GM21737 (cell line): ENCODE measurements at regions not wholly inside any gene's neighbourhood (a gene's known extent, or its start where the extent isn't known, plus 50 kb on each side); places are given as distances from the start of the nearest gene placed in this dataset.

Experiments used
- ATAC-seq: cut with Tn5 transposase; IDR thresholded peaks from one replicate; pipeline ENCODE4 v1.9.1; 2021; ENCODE audit warnings: mild to moderate bottlenecking, moderate library complexity; ENCODE audit not compliant: unreplicated experiment

DNA sequence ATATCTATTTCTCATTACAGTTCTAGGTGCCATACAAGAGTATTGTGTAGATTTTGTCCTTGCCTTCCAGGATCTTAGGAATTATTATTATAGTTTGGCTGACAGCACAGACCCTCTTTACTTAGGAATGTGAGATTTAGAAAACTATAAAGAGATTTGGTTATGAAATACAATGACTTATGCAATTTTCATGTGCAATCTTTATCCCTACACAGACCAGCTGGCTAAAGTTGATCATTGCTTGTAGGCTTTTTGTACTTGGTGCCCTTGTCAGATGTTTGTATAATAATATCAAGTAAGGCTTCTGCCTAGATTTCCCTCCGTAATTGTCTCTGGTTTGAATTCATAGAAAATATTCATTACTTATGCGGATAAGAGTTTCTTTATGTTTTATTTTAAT, 174.5 kb upstream of the GAP43 start:
- no peak for ATAC-seq

DNA sequence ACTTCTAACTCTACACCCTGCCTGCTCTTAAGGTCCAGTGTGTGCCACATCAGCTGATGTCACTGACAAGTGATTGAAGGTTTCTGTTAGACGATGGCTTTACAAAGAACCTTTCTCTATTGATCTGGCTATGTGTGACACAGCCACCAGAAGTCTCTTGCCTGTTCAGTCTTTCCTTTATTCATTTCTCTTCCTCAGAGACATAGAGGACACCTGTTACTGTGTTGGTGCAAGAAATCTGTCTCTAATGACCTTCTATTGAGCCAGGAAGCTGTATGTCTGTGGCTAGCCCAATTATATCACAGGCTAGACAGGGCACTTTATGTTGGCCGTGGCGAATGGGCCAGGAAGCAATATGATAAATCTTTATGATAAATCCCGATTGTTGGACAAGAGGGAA, 173.3 kb upstream of the GAP43 start:
- no peak for ATAC-seq

DNA sequence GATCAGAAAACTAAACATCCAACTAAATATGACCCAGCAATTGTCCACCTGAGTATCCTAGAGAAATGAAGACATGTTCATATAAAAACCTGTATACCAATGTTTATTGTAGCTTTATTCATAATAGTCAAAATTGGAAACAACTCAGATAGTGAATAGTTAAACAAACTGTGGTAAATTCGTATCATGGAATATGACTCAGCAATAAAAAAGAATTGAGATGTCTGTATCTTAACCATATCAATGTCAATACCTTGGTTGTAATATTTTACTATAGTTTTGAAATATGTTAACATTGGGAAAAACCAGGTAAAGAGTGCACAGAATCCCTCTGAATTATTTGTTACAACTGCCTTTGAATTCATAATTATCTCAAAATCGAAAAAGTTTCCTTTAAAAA, 159.3 kb upstream of the GAP43 start:
- ATAC-seq, result no peak

DNA sequence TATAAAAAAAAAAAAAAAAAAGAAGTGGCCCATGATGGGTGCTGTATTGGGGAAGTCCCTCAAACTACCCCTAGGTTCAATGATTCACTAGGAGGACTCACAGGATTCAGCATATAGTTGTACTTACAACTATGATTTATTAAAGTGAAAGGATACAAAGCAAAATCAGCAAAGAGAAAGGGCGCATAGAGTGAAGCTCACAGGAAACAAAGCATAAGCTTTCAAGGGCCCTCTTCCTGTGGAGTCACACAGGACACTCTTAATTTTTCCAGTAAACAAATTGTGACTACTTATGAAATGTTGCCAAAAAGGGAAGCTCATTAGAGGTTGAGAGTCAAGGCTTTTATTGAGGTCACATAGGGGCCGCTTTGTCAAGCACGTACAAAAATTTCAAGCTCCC, 153.7 kb upstream of the GAP43 start:
- ATAC-seq, result peak; percentile 69

DNA sequence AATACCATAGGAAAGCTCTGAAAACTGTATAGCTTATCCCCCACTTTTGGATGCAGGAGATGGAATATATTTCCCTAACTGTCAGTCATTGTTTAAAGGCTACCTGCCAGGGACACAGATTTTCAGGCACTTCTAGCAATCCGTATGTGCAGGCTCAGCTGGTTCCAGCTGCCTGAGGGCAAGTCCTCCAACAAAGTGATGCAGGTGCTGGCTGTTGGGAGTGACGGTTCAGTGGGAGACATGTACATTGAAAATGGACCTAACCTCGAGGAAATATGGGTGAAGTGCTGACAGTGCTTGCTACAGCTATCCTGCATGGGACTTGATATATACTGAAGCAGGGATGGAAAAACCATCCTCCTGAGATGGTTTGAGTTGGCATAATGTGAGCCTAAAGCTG, 153.1 kb upstream of the GAP43 start:
- ATAC-seq, result no peak

DNA sequence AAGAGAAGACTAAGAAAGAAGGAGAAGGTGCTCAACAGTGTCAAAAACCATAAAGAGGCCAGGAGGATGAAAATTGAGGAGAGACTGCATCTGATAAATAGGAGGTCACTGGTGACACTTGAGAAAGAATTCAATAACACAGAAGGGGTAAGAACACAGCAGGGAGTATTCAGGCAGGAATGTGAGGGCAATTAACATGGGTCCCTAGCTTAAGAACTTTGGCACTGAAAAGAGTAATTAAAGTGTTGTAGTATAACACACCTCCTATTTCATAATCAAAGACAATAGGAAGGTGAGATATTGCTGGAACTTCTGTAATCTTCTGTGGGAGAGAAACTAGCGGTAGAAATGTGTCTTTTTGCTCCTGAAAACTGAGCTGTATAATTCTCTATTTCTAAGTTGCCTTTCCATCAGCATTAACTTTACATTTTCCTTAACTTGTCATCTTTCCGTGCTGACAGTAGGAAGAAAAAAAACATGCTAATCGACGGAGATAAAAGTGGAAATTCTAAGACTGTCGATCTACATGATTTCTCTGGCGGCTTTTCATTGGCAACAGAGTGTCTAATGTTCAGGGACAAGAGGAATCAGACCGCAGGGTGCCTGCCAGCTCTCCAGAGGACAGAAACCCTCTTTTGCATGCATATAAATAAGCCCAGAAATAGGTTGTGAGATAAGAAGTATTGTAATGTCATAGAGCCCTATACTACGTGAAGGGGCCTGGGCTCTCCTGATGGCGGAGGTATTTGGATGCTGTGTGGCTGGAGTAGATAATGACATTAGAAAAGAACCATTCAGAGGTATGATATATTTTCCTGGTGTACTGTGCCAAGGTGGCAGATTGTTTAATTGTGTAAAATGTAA, 147.9 kb upstream of the GAP43 start:
- ATAC-seq, result no peak

DNA sequence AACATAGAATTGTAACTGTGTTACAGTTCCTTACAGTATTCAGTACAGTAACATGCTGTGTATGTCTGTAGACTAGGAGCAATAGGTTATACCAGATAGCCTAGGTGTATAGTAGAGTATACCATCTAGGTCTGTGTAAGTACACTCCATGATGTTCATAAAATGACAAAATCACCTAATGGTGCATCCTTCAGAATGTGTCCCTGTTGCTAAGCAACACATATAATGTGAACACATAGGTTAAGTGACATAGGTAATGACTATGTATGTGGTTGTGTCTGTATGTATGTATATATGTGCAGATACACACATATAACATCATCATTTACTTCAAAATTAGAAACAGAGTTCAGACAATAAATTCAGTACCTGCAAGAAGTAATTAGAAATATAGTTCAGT, 146.8 kb upstream of the GAP43 start:
- ATAC-seq, result no peak

DNA sequence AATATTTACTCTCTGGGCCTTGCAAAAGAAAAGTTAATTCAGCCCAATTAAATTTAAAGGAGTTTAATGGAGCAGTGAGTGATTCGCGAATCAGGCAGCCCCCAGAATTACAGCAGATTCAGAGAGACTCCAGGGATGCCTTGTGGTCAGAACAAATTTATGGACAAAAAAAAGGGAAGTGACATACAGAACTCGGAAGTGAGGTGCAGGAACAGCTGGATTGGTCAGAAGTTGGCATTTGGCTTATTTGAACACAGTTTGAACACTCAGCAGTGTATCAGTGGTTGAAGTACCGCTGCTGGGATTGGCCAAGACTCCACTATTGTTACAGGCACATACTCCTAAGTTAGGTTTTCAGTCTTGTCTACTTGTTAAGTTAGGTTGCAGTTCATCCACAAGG, 145.0 kb upstream of the GAP43 start:
- ATAC-seq, result no peak

DNA sequence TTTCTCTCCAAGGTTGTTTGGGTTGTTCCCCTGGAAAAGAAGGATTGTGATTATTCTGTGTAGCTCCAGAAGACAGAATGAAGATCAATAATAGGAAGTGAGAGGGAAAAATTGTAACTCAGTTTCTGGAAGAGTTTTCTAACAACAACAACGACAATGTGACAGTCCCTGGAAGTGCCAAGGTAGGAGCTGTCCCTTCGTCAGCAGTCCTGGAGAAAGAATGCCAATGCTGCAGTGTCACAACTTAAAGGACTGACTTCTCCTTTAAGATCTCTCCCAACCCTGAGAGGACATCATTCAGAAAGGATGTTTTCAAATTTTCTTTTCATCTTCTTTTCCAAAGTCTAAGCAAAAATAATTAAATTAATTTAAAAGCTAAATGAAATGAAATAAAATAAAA, 136.4 kb upstream of the GAP43 start:
- no peak for ATAC-seq

DNA sequence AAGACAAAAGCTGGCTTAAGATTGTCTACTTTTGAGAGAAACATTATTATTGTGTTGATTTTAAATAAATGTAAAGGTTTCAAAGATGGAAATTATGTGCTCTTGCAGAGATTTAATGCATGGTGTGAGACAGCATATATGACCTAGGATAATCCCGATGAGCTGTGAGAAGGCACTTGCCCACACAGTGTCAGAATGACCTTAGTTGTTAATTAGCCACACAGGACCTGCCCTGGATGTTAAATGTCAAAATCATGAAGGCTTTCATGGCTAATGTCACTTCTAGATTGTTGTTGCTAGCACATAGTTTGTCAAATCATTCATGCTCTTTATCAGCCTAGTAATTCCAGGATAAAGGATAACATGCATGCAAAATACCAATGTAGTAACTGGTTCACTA, 135.3 kb upstream of the GAP43 start:
- ATAC-seq, result no peak

DNA sequence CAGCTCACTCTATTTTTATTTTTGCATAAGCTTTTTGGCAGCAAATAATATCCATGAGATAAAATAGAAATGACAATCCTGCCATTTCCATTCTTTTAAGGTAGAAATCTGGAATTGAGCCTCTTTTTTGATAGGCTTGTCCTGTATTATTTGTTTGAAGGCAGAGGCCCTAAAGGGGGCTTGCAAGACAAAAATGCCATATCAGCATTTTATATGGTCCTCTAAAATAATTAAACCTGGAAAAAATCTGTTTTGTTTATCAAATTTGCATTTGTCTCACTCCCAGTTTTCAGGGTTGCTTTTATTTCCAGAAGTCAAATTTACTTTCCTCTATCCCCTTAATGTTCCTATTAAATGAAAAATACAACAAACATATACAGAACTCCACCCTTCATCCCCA, 134.9 kb upstream of the GAP43 start:
- ATAC-seq, result no peak

DNA sequence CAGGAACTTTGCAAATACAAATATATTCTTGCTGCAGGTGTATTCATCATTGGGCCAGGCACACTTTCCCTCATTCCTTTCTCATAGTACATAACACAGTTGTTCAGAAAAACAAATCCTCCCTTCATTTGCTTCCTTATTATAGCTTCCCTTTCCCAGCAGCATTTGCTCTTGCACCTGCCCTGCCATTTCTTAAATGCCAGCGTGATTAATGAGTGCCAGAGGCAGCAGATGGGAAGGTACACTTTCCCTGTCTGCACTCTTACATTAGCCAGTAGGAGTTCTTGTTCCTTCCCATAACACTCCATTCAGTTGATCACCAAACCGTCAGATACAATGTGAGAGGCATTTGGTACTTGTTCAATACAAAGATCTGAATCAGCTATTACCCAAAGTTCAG, 128.5 kb upstream of the GAP43 start:
- ATAC-seq, result no peak

DNA sequence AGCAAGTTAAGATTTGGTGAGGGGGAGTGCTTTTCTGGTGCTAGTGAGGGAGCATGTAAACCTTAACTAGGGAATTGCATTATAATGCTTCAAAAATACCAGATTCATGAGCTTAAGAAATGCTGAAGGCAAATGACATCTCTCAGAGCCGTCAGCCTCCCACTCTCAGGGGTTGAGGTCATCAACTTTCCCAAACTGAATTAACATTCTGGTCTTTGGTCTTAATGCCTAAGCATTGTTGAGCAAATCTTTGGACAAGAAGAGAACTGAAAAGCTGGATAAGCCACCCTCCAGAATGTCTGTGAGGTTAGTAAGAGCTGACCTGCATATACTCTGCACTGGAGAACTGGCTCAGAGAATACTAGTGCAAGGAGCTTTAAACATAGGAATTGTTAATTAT, 124.9 kb upstream of the GAP43 start:
- no peak for ATAC-seq

DNA sequence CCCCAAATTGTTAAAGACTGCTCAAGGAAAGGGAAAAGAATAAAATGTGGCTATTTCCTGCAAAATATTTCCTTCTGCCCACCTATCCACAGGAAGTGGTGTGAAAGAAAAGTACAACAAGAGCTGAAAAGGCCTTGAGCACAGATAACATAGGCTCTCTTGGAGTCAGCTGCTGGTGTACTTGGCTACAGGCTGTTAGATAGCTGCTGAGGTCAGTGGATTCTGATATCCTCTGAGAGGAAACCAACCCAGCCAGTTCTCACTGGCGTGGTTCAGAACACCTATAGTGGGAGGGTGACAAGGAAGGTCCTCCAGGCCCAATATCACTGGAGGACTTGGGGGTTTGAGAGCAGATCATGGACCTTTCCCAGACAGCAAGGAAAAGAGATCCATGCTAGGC, 124.4 kb upstream of the GAP43 start:
- ATAC-seq, result no peak

DNA sequence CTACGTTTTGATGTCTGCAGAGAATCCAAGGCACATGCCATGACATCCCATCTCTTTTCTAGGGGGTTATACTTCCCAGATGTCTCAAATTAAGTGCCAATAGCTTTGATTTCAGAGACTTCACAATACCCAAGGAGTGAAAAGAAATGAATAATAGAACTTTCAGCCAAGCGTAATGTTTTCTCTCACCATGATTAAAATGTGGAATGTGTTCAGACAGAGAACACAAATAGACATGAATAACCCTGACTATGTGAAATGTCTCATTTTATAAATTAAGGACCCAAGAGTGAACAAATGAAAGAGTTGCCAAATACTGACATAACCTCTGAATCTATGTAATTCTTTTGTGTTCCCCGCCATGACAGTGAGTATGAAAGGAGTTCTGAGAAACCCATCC, 123.6 kb upstream of the GAP43 start:
- no peak for ATAC-seq

DNA sequence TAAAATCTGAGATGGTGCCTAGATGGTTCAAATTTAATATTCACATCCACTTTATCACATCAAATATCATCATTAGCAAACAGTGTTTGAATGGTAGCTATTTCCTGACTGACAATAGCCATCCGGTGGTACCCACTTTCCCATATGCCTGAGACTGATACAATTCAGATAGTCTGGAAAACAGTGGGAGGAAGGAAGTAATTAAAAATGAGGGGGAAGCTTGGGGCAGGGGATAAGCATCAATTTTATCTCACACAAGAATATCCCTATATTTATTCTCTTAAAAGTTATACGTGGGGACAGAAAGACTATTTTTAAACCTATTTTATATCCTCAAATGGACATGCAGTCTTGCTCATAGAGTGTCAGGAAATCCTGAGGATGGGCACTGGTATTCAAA, 122.5 kb upstream of the GAP43 start:
- no peak for ATAC-seq

DNA sequence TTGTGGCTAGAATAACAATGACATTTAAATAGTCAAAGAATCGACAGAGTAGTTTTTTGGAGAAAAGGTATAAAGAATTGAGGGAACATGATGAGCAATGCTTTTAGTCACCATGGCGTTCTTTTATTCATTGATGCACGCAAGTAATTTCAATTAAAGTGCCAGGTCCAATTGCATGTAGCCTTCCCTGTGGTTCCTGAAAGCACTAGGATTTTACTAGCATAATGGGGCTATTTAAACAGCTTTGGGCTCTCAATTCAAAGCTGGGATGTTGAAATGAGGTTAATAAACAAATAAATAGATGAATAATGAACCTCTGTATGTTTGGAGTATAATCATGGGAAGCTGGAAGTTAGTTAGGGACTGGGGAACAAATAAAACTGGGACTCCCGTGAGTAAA, 121.2 kb upstream of the GAP43 start:
- no peak for ATAC-seq

DNA sequence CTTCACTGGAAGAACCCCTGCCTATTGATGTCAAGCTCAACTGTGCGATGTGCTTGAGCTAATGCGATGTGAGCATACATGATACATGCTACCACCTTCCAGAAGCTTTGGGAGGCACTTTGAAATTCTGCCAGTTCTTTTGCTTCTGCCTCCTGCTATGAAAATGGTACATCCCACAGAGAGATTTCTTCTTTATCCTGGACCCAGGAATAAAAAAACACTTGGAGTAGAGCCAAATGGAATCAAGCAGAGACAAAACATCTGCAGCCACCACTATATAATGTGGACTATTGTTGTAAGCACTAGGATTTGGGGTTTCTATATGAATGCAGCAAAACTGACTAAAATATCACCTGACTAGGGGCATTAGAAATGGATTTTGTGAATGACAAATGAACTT, 119.9 kb upstream of the GAP43 start:
- no peak for ATAC-seq

DNA sequence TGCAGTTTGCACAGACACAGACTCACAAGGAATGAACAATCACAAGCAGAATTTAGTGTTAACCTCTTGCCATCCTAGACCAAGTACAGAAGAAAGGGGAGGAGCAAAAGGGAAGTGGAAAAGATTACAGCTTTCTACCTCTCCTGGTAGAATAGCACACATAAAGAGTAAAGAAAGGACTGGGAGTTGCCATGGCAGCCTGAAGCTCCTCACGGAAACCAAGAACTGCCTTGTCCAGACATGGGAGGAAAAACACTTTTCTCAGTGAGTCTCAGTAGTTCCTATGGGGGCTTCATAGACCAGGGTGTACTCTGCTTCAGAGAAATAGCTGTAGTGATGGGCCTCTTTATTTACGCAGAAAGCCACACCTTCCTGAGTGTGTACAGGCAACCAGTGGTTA, 114.7 kb upstream of the GAP43 start:
- ATAC-seq, result no peak

DNA sequence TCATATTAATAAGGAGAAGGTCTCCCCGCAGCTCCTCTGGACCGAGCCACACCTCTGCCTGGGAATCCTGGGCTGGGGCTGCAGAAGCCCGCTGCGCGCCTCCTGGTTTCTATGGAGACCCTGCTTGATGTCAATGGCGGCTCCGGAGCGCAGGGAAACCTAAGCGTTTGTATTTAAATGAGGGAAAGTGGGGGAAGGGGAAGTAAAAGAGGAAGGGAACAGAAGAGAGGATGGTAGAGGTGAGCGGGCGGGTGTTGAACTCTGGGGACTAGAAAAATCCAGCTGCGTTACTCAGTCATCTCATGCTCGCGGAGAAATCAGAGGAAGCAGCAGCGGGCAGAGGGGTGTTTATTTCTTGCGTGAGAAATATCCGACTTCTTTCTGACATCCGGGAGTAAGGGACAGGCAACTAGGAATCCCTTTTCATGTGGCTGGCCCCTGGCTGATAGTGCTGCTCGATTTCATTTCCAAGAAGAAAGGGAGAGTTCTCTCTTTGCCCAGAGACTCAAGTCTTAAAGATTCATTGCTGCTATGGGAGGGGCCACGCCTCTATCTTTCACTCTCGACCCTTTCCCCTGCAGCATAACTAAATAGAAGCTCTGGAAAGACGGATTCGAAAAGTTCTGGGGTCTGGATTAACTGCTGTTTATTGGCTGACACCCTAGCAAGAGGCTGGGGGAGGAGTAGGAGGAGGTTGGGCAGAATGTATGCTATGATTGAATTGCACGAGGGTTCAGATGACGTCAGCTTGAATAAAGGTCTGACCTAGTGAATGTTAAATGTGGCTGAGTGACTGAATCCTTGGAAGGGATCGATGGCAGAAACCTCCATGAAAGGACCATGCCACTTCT, 110.5 kb upstream of the GAP43 start:
- no peak for ATAC-seq

DNA sequence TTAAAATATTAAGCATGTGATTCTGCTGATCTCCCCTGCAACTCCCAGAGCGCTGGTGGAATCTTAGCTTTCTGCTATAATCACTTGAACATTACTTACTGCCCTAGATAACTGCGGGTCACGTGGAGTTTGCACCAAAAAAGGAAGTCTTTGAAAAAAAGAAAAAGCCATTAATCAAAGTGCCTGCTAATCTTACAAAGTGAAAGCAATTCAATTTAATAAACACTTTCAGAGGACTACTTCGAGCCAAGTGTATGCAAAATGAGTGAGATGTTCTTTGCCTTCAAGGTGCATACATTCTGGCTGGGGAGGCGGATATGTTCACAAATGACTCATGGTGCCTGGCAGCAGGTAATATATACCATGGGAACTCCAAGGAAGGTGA, 109.9 kb upstream of the GAP43 start:
- ATAC-seq, result no peak

DNA sequence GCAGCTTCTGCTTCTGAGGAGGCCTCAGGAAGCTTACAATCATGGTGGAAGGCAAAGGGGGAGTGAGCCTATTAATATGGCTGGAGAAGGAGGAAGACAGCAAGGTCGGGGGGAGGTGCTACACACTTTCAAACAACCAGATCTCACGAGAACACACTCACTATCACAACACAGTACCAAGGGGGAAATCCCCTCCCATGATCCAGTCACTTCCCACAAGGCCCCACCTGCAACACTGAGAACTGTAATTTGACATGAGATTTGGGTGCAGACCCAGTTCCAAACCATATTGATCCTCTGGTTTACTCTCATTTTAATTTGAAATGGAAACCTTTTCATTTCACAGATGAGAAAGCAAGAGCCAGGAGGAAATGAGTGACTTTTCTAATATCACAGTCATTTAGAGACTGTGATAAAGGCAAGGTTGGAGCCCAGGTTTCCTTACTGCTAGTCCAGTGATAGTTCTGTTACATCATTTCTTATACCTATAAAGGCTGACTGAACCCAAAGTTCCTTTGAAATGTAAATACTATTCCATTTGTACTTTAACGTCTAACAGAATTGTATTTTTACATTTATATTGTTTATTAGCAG, 105.8 kb upstream of the GAP43 start:
- no peak for ATAC-seq
